ENCODE measurements at regions not wholly inside any gene's neighbourhood (a gene's known extent, or its start where the extent isn't known, plus 50 kb on each side); places are given as distances from the start of the nearest gene placed in this dataset.

GRCh38 chr3:188941103-188941502 is 230.7 kb upstream of the TPRG1 start (continued):
- TF ChIP-seq ARID4B (CRISPR knock-in tag; IDR thresholded peaks at IDR 0.05; ENCODE audit: borderline replicate concordance) (no peak), ZBTB43 (CRISPR knock-in tag; IDR thresholded peaks at IDR 0.05) (no peak), PREB (CRISPR knock-in tag; IDR thresholded peaks at IDR 0.05; ENCODE audit: borderline replicate concordance) (no peak), CREB1 (CRISPR knock-in tag; IDR thresholded peaks at IDR 0.05) (no peak), JAZF1 (CRISPR knock-in tag; IDR thresholded peaks at IDR 0.05) (no peak), ZNF121 (CRISPR knock-in tag; IDR thresholded peaks at IDR 0.05) (no peak), SOX15 (CRISPR knock-in tag; IDR thresholded peaks at IDR 0.05) (no peak)

- no peak for DNase-seq (ENCODE audit: low spot score)
- peaks cover 3% of the 10 kb centered on the region; the same call in 1 of the 2 replicates for H3K36me3 Mint-ChIP-seq
- ATAC-seq = no peak
- H3K27ac Mint-ChIP-seq = no peak overlapping the region
- H3K27me3 Mint-ChIP-seq (ENCODE audit: low read depth) = peaks cover 4% of the 10 kb centered on the region; the same call in 1 of the 2 replicates
- H3K4me3 Mint-ChIP-seq = no peak overlapping the region
- H3K9me3 Mint-ChIP-seq = peaks cover 14% of the 10 kb centered on the region
- peaks cover 22% of the 10 kb centered on the region for H3K4me1 Mint-ChIP-seq
- ChIA-PET CTCF (interaction anchor here (1.1 kb wide), 1 partner anchor 14 kb away, joined by 3 read pairs; no protein-coding TSS in a partner anchor), POLR2A (no interaction called here)
- no peak for TF ChIP-seq PRRX2 (CRISPR knock-in tag; IDR thresholded peaks at IDR 0.05)
- TF ChIP-seq ZBTB43 (CRISPR knock-in tag; IDR thresholded peaks at IDR 0.05) = no peak
- TF ChIP-seq ATF6 (CRISPR knock-in tag; IDR thresholded peaks at IDR 0.05) = no peak
- no peak for TF ChIP-seq MAX (CRISPR knock-in tag; IDR thresholded peaks at IDR 0.05)
- TF ChIP-seq MYBL2 (CRISPR knock-in tag; IDR thresholded peaks at IDR 0.05) = no peak
- TF ChIP-seq ZNF416 (CRISPR knock-in tag; IDR thresholded peaks at IDR 0.05) = no peak
- no peak for TF ChIP-seq RORB (CRISPR knock-in tag; IDR thresholded peaks at IDR 0.05)
- TF ChIP-seq ZNF281 (CRISPR knock-in tag; IDR thresholded peaks at IDR 0.05) = no peak
- TF ChIP-seq ZBTB21 (CRISPR knock-in tag; IDR thresholded peaks at IDR 0.05; ENCODE audit: borderline replicate concordance) = no peak
- TF ChIP-seq ELF4 (CRISPR knock-in tag; IDR thresholded peaks at IDR 0.05; ENCODE audit: low read depth) = no peak
- TF ChIP-seq FOXP4 (CRISPR knock-in tag; IDR thresholded peaks at IDR 0.05) = no peak
- TF ChIP-seq CREM (CRISPR knock-in tag; IDR thresholded peaks at IDR 0.05) = no peak
- TF ChIP-seq KAT7 (CRISPR knock-in tag; IDR thresholded peaks at IDR 0.05; ENCODE audit: borderline replicate concordance) = no peak
Measured at GRCh38 chr3:188942191-188942590, 229.6 kb upstream of the TPRG1 start.

All from WTC11 (cell line).